GM08714 (cell line): ENCODE measurements at regions not wholly inside any gene's neighbourhood (a gene's known extent, or its start where the extent isn't known, plus 50 kb on each side); places are given as distances from the start of the nearest gene placed in this dataset.

Source experiments
- H3K4me3 ChIP-seq: fragments of 200-500 bp; sonication (Bioruptor generic); 2 replicates; pipeline ENCODE4 v1.5.1; 2014; ENCODE audit warnings: mild to moderate bottlenecking, low read length, inconsistent platforms
- ZNF274 ChIP-seq: IDR thresholded peaks from 2 replicates; pipeline ENCODE4 v1.6.1; 2012; ENCODE audit warnings: mild to moderate bottlenecking, low read depth, low read length

- TF ChIP-seq ZNF274: no peak
- no peak overlapping the region for H3K4me3 ChIP-seq
These were observed 746.9 kb downstream of the TBC1D32 start for GRCh38 chr6:120587381-120587780.

GRCh38 chr6:120584111-120584760 is 750.0 kb downstream of the TBC1D32 start:
- no peak for TF ChIP-seq ZNF274
- no peak overlapping the region for H3K4me3 ChIP-seq

- no peak for TF ChIP-seq ZNF274
- no peak overlapping the region for H3K4me3 ChIP-seq
These were observed 758.2 kb downstream of the TBC1D32 start for GRCh38 chr6:120576061-120576460.

- H3K4me3 ChIP-seq: no peak overlapping the region
- TF ChIP-seq ZNF274: no peak
These were observed 764.6 kb downstream of the TBC1D32 start for GRCh38 chr6:120569714-120570113.

GRCh38 chr6:120564779-120565178 is 769.5 kb downstream of the TBC1D32 start:
- H3K4me3 ChIP-seq: no peak overlapping the region
- no peak for TF ChIP-seq ZNF274

GRCh38 chr6:120558294-120558693 is 776.0 kb downstream of the TBC1D32 start:
- TF ChIP-seq ZNF274: no peak
- H3K4me3 ChIP-seq: no peak overlapping the region

- TF ChIP-seq ZNF274: no peak
- no peak overlapping the region for H3K4me3 ChIP-seq
These were observed 776.7 kb downstream of the TBC1D32 start for GRCh38 chr6:120557554-120557953.

- no peak for TF ChIP-seq ZNF274
- no peak overlapping the region for H3K4me3 ChIP-seq
These were observed 777.8 kb downstream of the TBC1D32 start for GRCh38 chr6:120556491-120556890.

- H3K4me3 ChIP-seq: no peak overlapping the region
- TF ChIP-seq ZNF274: no peak
These were observed 780.9 kb downstream of the TBC1D32 start for GRCh38 chr6:120553353-120553752.

- no peak for TF ChIP-seq ZNF274
- no peak overlapping the region for H3K4me3 ChIP-seq
These were observed 788.9 kb downstream of the TBC1D32 start for GRCh38 chr6:120545353-120545752.

- H3K4me3 ChIP-seq: no peak overlapping the region
- no peak for TF ChIP-seq ZNF274
These were observed 799.3 kb downstream of the TBC1D32 start for GRCh38 chr6:120534954-120535353.

- H3K4me3 ChIP-seq: no peak overlapping the region
- TF ChIP-seq ZNF274: no peak
These were observed 807.7 kb downstream of the TBC1D32 start for GRCh38 chr6:120526576-120526975.

GRCh38 chr6:120514544-120514943 is 819.7 kb downstream of the TBC1D32 start:
- no peak overlapping the region for H3K4me3 ChIP-seq
- TF ChIP-seq ZNF274: no peak

GRCh38 chr6:120511712-120512111 is 822.6 kb downstream of the TBC1D32 start:
- no peak overlapping the region for H3K4me3 ChIP-seq
- TF ChIP-seq ZNF274: no peak

GRCh38 chr6:120498711-120499110 is 835.6 kb downstream of the TBC1D32 start:
- H3K4me3 ChIP-seq: no peak overlapping the region
- no peak for TF ChIP-seq ZNF274

- no peak for TF ChIP-seq ZNF274
- no peak overlapping the region for H3K4me3 ChIP-seq
These were observed 837.6 kb downstream of the TBC1D32 start for GRCh38 chr6:120496661-120497060.
